Peyer's patch (tissue), 4 donors: ENCODE measurements at regions not wholly inside any gene's neighbourhood (a gene's known extent, or its start where the extent isn't known, plus 50 kb on each side); places are given as distances from the start of the nearest gene placed in this dataset.

Experiments used
- DNase-seq, 3 donors: peaks; one replicate each; pipeline ENCODE4 v3.0.0-alpha.2; 2017 to 2019
- H3K27ac ChIP-seq, 4 donors: fragments of 200-600 bp; sonication (generic); one replicate each; pipeline ENCODE4 v1.5.1; 2016 to 2019
- H3K27me3 ChIP-seq, 2 donors: fragments of 200-600 bp; sonication (generic); one replicate each; pipeline ENCODE4 v1.5.1; 2019
- H3K36me3 ChIP-seq, 3 donors: fragments of 200-600 bp; sonication (generic); one replicate each; pipeline ENCODE4 v1.5.1; 2016 to 2019
- H3K4me1 ChIP-seq, 4 donors: fragments of 200-600 bp; sonication (generic); one replicate each; pipeline ENCODE4 v1.5.1; 2016 to 2019
- H3K4me3 ChIP-seq, 4 donors: fragments of 200-600 bp; sonication (generic); 1 replicate in 3 of 4; 2 replicates in 1 of 4; pipeline ENCODE4 v1.5.1; 2016 to 2019; ENCODE audit warnings: mild to moderate bottlenecking in 1 of 4
- H3K9me3 ChIP-seq, 4 donors: fragments of 200-600 bp; sonication (generic); one replicate each; pipeline ENCODE4 v1.5.1; 2016 to 2019; ENCODE audit warnings: mild to moderate bottlenecking in 1 of 4
- CTCF ChIP-seq, 6 experiments: fragments of 450-650 bp in 4 of 6; fragments of 200-600 bp in 2 of 6; sonication (generic) in 1 of 6; IDR thresholded peaks; one replicate each; pipeline ENCODE4 v1.5.1; 2017 to 2019; ENCODE audit warnings: antibody characterized with exemption in 6 of 6, mild to moderate bottlenecking in 3 of 6, moderate library complexity in 1 of 6
- POLR2A ChIP-seq, 2 donors: fragments of 450-650 bp; IDR thresholded peaks; one replicate each; pipeline ENCODE4 v1.5.1; 2017; ENCODE audit warnings: antibody characterized with exemption in 2 of 2, mild to moderate bottlenecking in 2 of 2, moderate library complexity in 2 of 2

GRCh38 chr5:135218790-135219568 lies 180.1 kb downstream of the MACROH2A1 start:
- TF ChIP-seq POLR2A (IDR thresholded peaks at IDR 0.05) (no peak), CTCF (IDR thresholded peaks at IDR 0.05) (no peak)
- Histone ChIP-seq H3K36me3 (no peaks in the 10 kb centered on the region), H3K9me3 (no peaks in the 10 kb centered on the region), H3K27ac (no peak overlapping the region), H3K4me3 (no peak overlapping the region), H3K27me3 (no peaks in the 10 kb centered on the region), H3K4me1 (no peaks in the 10 kb centered on the region)
- peak in 1 of 3 donors; percentile 9 for DNase-seq

- Histone ChIP-seq H3K27me3 (no peaks in the 10 kb centered on the region), H3K27ac (no peak overlapping the region), H3K4me3 (no peak overlapping the region), H3K36me3 (no peaks in the 10 kb centered on the region), H3K9me3 (no peaks in the 10 kb centered on the region), H3K4me1 (no peaks in the 10 kb centered on the region)
- no peak for TF ChIP-seq CTCF (IDR thresholded peaks at IDR 0.05)
- no peak for TF ChIP-seq POLR2A (IDR thresholded peaks at IDR 0.05)
- DNase-seq = peak in 2 of 3 donors; percentile 22 to 26
Observed at GRCh38 chr5:135218486-135218755, 180.6 kb downstream of the MACROH2A1 start.

- Histone ChIP-seq H3K4me3 (no peak overlapping the region), H3K27ac (no peak overlapping the region), H3K9me3 (no peaks in the 10 kb centered on the region), H3K4me1 (no peaks in the 10 kb centered on the region), H3K27me3 (no peaks in the 10 kb centered on the region), H3K36me3 (no peaks in the 10 kb centered on the region)
- DNase-seq = peak in 2 of 3 donors; percentile 17 to 19
- TF ChIP-seq POLR2A (IDR thresholded peaks at IDR 0.05) = no peak
- TF ChIP-seq CTCF (IDR thresholded peaks at IDR 0.05) = no peak
Observed at GRCh38 chr5:135217669-135218485, 181.2 kb downstream of the MACROH2A1 start.

- no peak overlapping the region for H3K27ac ChIP-seq
- DNase-seq = peak in 1 of 3 donors; percentile 27
- no peaks in the 10 kb centered on the region for H3K9me3 ChIP-seq
- H3K4me3 ChIP-seq = no peak overlapping the region
- no peaks in the 10 kb centered on the region for H3K36me3 ChIP-seq
- no peaks in the 10 kb centered on the region for H3K27me3 ChIP-seq
- TF ChIP-seq POLR2A (IDR thresholded peaks at IDR 0.05) (no peak), CTCF (IDR thresholded peaks at IDR 0.05) (no peak)
- H3K4me1 ChIP-seq = no peaks in the 10 kb centered on the region
Observed at GRCh38 chr5:135216471-135217343, 182.3 kb downstream of the MACROH2A1 start.

- Histone ChIP-seq H3K27me3 (no peaks in the 10 kb centered on the region), H3K4me3 (no peak overlapping the region), H3K4me1 (no peaks in the 10 kb centered on the region), H3K9me3 (no peaks in the 10 kb centered on the region), H3K36me3 (no peaks in the 10 kb centered on the region), H3K27ac (no peak overlapping the region)
- DNase-seq = peak in 2 of 3 donors; percentile 16 to 35
- TF ChIP-seq POLR2A (IDR thresholded peaks at IDR 0.05) = no peak
- no peak for TF ChIP-seq CTCF (IDR thresholded peaks at IDR 0.05)
Observed at GRCh38 chr5:135215617-135216470, 181.8 kb upstream of the PITX1 start.
